IMR-90 (cell line): ENCODE measurements at regions not wholly inside any gene's neighbourhood (a gene's known extent, or its start where the extent isn't known, plus 50 kb on each side); places are given as distances from the start of the nearest gene placed in this dataset.

Experiments used
- ATAC-seq: fragments of 200-7000 bp; cut with Tn5 transposase; 2 replicates; pipeline ENCODE4 v1.9.1; 2020; ENCODE audit warnings: low read depth, mild to moderate bottlenecking, moderate library complexity
- BruUV-seq: library from RNA; stranded (reverse); fragments of 400-500 nt; replicated peaks from 2 replicates; lab custom pipeline; 2021; lab: Mats Ljungman, UMichigan
- CTCF ChIA-PET: fragments of 300-600 bp; formaldehyde crosslinking; extraction: SDS; loops from one replicate; lab custom pipeline; 2021; ENCODE audit warnings: antibody characterized with exemption; lab: Yijun Ruan, JAX
- POLR2A ChIA-PET: fragments of 300-600 bp; sonication (Branson Sonifier 250); formaldehyde crosslinking; loops from one replicate; lab custom pipeline; 2022; ENCODE audit warnings: antibody characterized with exemption; ENCODE audit not compliant: unreplicated experiment; lab: Charles Lee
- DNase-seq: peaks from one replicate; pipeline ENCODE4 v3.0.0; 2013
- H2AFZ ChIP-seq: replicated peaks from 2 replicates; pipeline ENCODE3; 2013; ENCODE audit warnings: low read length, mild to moderate bottlenecking; ENCODE audit not compliant: poor library complexity
- H2AK5ac ChIP-seq: 2 replicates; pipeline ENCODE4 v1.6.1; 2013; ENCODE audit warnings: low read depth, low read length, inconsistent platforms
- H2AK9ac ChIP-seq: replicated peaks from 2 replicates; pipeline ENCODE3; 2013; ENCODE audit warnings: mild to moderate bottlenecking, low read depth, low read length, moderate library complexity; ENCODE audit not compliant: poor library complexity
- H2BK120ac ChIP-seq: 2 replicates; pipeline ENCODE4 v1.6.1; 2013; ENCODE audit warnings: low read depth, low read length, inconsistent platforms
- H2BK15ac ChIP-seq: 3 replicates; pipeline ENCODE4 v1.6.1; 2013; ENCODE audit warnings: low read depth, low read length, inconsistent platforms
- H2BK20ac ChIP-seq: 2 replicates; pipeline ENCODE4 v1.6.1; 2013; ENCODE audit warnings: low read depth, mild to moderate bottlenecking, inconsistent platforms, low read length, moderate library complexity
- H2BK5ac ChIP-seq: 2 replicates; pipeline ENCODE4 v1.6.1; 2013; ENCODE audit warnings: mild to moderate bottlenecking, low read depth, low read length, inconsistent platforms; ENCODE audit not compliant: poor library complexity, severe bottlenecking
- H3K14ac ChIP-seq: replicated peaks from 2 replicates; pipeline ENCODE4 v1.6.1; 2013; ENCODE audit warnings: low read depth, low read length, inconsistent platforms
- H3K18ac ChIP-seq: 2 replicates; pipeline ENCODE4 v1.6.1; 2013; ENCODE audit warnings: low read depth, low read length, control low read depth
- H3K23ac ChIP-seq: 2 replicates; pipeline ENCODE4 v1.6.1; 2013; ENCODE audit warnings: low read depth, low read length, inconsistent platforms
- H3K27ac ChIP-seq: 2 replicates; pipeline ENCODE4 v1.5.1; 2013; ENCODE audit warnings: mild to moderate bottlenecking, control low read depth, low read length; ENCODE audit not compliant: insufficient read depth
- H3K27me3 ChIP-seq: 2 replicates; pipeline ENCODE4 v1.6.1; 2013; ENCODE audit warnings: low read length; ENCODE audit not compliant: control insufficient read depth, insufficient read depth
- H3K36me3 ChIP-seq: 2 replicates; pipeline ENCODE4 v1.6.1; 2013; ENCODE audit warnings: low read length, mixed read lengths; ENCODE audit not compliant: control insufficient read depth, insufficient read depth
- H3K4ac ChIP-seq: 2 replicates; pipeline ENCODE4 v1.6.1; 2013; ENCODE audit warnings: low read depth, low read length, inconsistent platforms
- H3K4me1 ChIP-seq: 2 replicates; pipeline ENCODE4 v1.6.1; 2013; ENCODE audit warnings: low read length, mixed read lengths; ENCODE audit not compliant: control insufficient read depth, insufficient read depth
- H3K4me2 ChIP-seq: 2 replicates; pipeline ENCODE4 v1.6.1; 2013; ENCODE audit warnings: low read depth, mild to moderate bottlenecking, control low read depth, low read length, moderate library complexity
- H3K4me3 ChIP-seq: 2 replicates; pipeline ENCODE4 v1.5.1; 2013; ENCODE audit warnings: low read depth, mild to moderate bottlenecking, control low read depth, low read length, moderate library complexity; ENCODE audit not compliant: insufficient read depth
- H3K56ac ChIP-seq: 2 replicates; pipeline ENCODE4 v1.6.1; 2013; ENCODE audit warnings: low read length, inconsistent platforms; ENCODE audit not compliant: insufficient read depth; ENCODE audit errors: extremely low read depth
- H3K79me1 ChIP-seq, 2 experiments: 2 replicates each; pipeline ENCODE4 v1.6.1; 2013; ENCODE audit warnings: low read length in 2 of 2, inconsistent platforms in 1 of 2, low read depth in 1 of 2
- H3K9ac ChIP-seq: 2 replicates; pipeline ENCODE4 v1.6.1; 2013; ENCODE audit warnings: low read depth, low read length, control low read depth
- H3K9me1 ChIP-seq: 2 replicates; pipeline ENCODE4 v1.6.1; 2013; ENCODE audit warnings: low read length, inconsistent platforms; ENCODE audit not compliant: insufficient read depth
- H3K9me3 ChIP-seq: 2 replicates; pipeline ENCODE4 v1.6.1; 2013; ENCODE audit warnings: low read length; ENCODE audit not compliant: control insufficient read depth, insufficient read depth
- H4K20me1 ChIP-seq: 2 replicates; pipeline ENCODE4 v1.6.1; 2013; ENCODE audit warnings: low read length, inconsistent platforms; ENCODE audit not compliant: insufficient read depth
- H4K5ac ChIP-seq: 2 replicates; pipeline ENCODE4 v1.6.1; 2013; ENCODE audit warnings: mild to moderate bottlenecking, low read depth, low read length, control low read depth
- H4K8ac ChIP-seq, 2 experiments: 2 replicates each; pipeline ENCODE4 v1.6.1; 2013; ENCODE audit warnings: low read depth in 2 of 2, low read length in 2 of 2, control low read depth in 1 of 2, inconsistent platforms in 1 of 2
- H4K91ac ChIP-seq: 2 replicates; pipeline ENCODE4 v1.6.1; 2013; ENCODE audit warnings: low read depth, low read length, inconsistent platforms; ENCODE audit not compliant: insufficient read depth
- MAFK ChIP-seq: IDR thresholded peaks from 2 replicates; pipeline ENCODE4 v1.6.1; 2012; ENCODE audit warnings: low read depth, low read length, improper control_type of control experiment
- MXI1 ChIP-seq: IDR thresholded peaks from 2 replicates; pipeline ENCODE4 v1.6.1; 2012; ENCODE audit warnings: low read depth, mild to moderate bottlenecking, low read length, moderate library complexity, borderline replicate concordance
- NFE2L2 ChIP-seq: fragments of 150-350 bp; IDR thresholded peaks from 2 replicates; pipeline ENCODE4 v1.6.1; 2016; ENCODE audit warnings: low read depth, mild to moderate bottlenecking, low read length
- POLR2A ChIP-seq: IDR thresholded peaks from 2 replicates; pipeline ENCODE4 v1.6.1; 2012; ENCODE audit warnings: mild to moderate bottlenecking, low read depth, low read length
- RCOR1 ChIP-seq: IDR thresholded peaks from 2 replicates; pipeline ENCODE4 v1.6.1; 2012; ENCODE audit warnings: mild to moderate bottlenecking, low read length, improper control_type of control experiment; ENCODE audit not compliant: insufficient replicate concordance
- RFX5 ChIP-seq: IDR thresholded peaks from 2 replicates; pipeline ENCODE4 v1.8.0; 2012; ENCODE audit warnings: low read depth, mild to moderate bottlenecking, low read length, moderate library complexity
- SMC3 ChIP-seq: fragments of 150-350 bp; IDR thresholded peaks from 2 replicates; pipeline ENCODE4 v1.6.1; 2016; ENCODE audit warnings: low read depth, mild to moderate bottlenecking, antibody characterized with exemption, low read length, moderate library complexity
- WGBS, 2 experiments: methylation state at CpG; one replicate each; pipeline versions ENCODE4 v1.1.5 to v1.1.7; 2013; ENCODE audit warnings: missing lambda C conversion rate in 2 of 2; ENCODE audit not compliant: insufficient read length in 1 of 2; ENCODE audit errors: extremely low coverage in 2 of 2; 5-methylcytosine and 5-hydroxymethylcytosine counted together
- dilution Hi-C: fragments of 300-500 bp; cut with HindIII; formaldehyde crosslinking; loops from one replicate; pipeline ENCODE4 v1.14.3; 2018; ENCODE audit warnings: low sequenced_read_pairs; ENCODE audit not compliant: unreplicated experiment
- in situ Hi-C: fragments of 300-500 bp; cut with MboI; formaldehyde crosslinking; loops from 3 replicates; pipeline ENCODE4 v1.14.3; 2019; ENCODE audit warnings: low sequenced_read_pairs, inconsistent platforms, mixed read lengths
- intact Hi-C: fragments of 100-400 bp; cut with micrococcal nuclease; formaldehyde crosslinking; loops from 2 replicates; pipeline ENCODE4 v1.10.0; 2022
- TF ChIP-seq, protein P1 (sequence below): fragments of 150-350 bp; IDR thresholded peaks from 2 replicates; pipeline ENCODE4 v1.6.1; 2016; ENCODE audit warnings: low read depth, mild to moderate bottlenecking, low read length, moderate library complexity, borderline replicate concordance
- TF ChIP-seq, protein P2 (sequence below): conservative IDR thresholded peaks from 2 replicates; pipeline ENCODE4 v1.5.1; 2012; ENCODE audit warnings: mild to moderate bottlenecking, low read depth, low read length, improper control_type of control experiment

DNA sequence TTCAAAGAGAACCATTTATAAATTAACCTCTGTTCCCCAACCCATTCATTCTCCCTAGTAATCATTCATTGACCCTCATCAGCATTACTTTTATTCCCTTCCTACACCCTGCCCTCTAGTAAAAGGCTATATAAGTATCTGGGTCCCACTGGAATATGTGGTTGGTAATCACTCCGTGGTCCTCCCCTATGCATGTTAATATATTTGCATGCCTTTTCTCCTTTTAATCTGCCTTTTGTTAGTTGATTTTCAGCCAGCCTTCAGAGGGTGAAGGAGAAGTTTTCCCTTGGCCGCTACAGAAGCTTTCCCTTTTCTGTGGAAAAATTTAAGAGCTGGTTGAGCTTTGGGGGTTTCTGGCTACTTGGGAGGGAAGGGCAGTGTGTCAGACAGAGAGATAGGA is 585.6 kb downstream of the UTRN start:
- POLR2A ChIA-PET, result no interaction called here
- no peak overlapping the region for H2BK120ac ChIP-seq
- H3K27me3 ChIP-seq, result no peaks in the 10 kb centered on the region
- intact Hi-C loops (no loop called here), in situ Hi-C loops (no loop called here), dilution Hi-C loops (no loop called here)
- H4K5ac ChIP-seq, result no peak overlapping the region
- no peak overlapping the region for H3K27ac ChIP-seq
- H3K56ac ChIP-seq, result no peak overlapping the region
- TF ChIP-seq MAFK (no peak), RCOR1 (no peak), RFX5 (no peak), SMC3 (no peak), POLR2A (no peak), NFE2L2 (no peak), MXI1 (no peak)
- TF ChIP-seq, protein P1, sequence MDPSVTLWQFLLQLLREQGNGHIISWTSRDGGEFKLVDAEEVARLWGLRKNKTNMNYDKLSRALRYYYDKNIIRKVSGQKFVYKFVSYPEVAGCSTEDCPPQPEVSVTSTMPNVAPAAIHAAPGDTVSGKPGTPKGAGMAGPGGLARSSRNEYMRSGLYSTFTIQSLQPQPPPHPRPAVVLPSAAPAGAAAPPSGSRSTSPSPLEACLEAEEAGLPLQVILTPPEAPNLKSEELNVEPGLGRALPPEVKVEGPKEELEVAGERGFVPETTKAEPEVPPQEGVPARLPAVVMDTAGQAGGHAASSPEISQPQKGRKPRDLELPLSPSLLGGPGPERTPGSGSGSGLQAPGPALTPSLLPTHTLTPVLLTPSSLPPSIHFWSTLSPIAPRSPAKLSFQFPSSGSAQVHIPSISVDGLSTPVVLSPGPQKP, result no peak
- TF ChIP-seq, protein P2, sequence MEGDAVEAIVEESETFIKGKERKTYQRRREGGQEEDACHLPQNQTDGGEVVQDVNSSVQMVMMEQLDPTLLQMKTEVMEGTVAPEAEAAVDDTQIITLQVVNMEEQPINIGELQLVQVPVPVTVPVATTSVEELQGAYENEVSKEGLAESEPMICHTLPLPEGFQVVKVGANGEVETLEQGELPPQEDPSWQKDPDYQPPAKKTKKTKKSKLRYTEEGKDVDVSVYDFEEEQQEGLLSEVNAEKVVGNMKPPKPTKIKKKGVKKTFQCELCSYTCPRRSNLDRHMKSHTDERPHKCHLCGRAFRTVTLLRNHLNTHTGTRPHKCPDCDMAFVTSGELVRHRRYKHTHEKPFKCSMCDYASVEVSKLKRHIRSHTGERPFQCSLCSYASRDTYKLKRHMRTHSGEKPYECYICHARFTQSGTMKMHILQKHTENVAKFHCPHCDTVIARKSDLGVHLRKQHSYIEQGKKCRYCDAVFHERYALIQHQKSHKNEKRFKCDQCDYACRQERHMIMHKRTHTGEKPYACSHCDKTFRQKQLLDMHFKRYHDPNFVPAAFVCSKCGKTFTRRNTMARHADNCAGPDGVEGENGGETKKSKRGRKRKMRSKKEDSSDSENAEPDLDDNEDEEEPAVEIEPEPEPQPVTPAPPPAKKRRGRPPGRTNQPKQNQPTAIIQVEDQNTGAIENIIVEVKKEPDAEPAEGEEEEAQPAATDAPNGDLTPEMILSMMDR, result no peak
- no peak overlapping the region for H2AK5ac ChIP-seq
- no peak overlapping the region for H4K8ac ChIP-seq
- no peak overlapping the region for H2AK9ac ChIP-seq
- DNase-seq (no peak), ATAC-seq (no peak)
- H4K20me1 ChIP-seq, result no peaks in the 10 kb centered on the region
- H3K23ac ChIP-seq, result no peak overlapping the region
- no peak overlapping the region for H2BK15ac ChIP-seq
- H3K4me3 ChIP-seq, result no peak overlapping the region
- H2BK5ac ChIP-seq, result no peak overlapping the region
- no CpG with 5 or more reads among the region's 2 CpGs for WGBS, 2 experiments
- H3K9me1 ChIP-seq, result no peaks in the 10 kb centered on the region
- no peak overlapping the region for H2AFZ ChIP-seq
- H3K79me1 ChIP-seq, result no peaks in the 10 kb centered on the region
- no peak overlapping the region for H3K14ac ChIP-seq
- H3K9ac ChIP-seq, result no peak overlapping the region
- no TSS peak for BruUV-seq
- no peak overlapping the region for H3K4ac ChIP-seq
- H3K4me1 ChIP-seq, result no peaks in the 10 kb centered on the region
- CTCF ChIA-PET, result no interaction called here
- H3K9me3 ChIP-seq, result no peaks in the 10 kb centered on the region
- no peak overlapping the region for H3K4me2 ChIP-seq
- H3K36me3 ChIP-seq, result no peaks in the 10 kb centered on the region
- no peak overlapping the region for H3K18ac ChIP-seq
- H4K91ac ChIP-seq, result no peak overlapping the region
- no peak overlapping the region for H2BK20ac ChIP-seq
